SK-N-SH (cell line): ENCODE measurements at regions not wholly inside any gene's neighbourhood (a gene's known extent, or its start where the extent isn't known, plus 50 kb on each side); places are given as distances from the start of the nearest gene placed in this dataset.

ENCODE experiments used
- CTCF ChIA-PET: fragments of 300-600, 350-600 bp; formaldehyde crosslinking; extraction: SDS; loops from one replicate; lab custom pipeline; 2021; lab: Yijun Ruan, JAX
- POLR2A ChIA-PET: fragments of 350-600 bp; sonication (Branson Sonifier 250); formaldehyde crosslinking; extraction: SDS; loops from one replicate; lab custom pipeline; 2020; ENCODE audit warnings: antibody characterized with exemption, inconsistent platforms; lab: Yijun Ruan, JAX
- DNase-seq: peaks from one replicate; pipeline ENCODE4 v3.0.0; 2012
- H2AFZ ChIP-seq: fragments of 200-600 bp; sonication (generic); 2 replicates; pipeline ENCODE4 v1.8.1; 2016; ENCODE audit warnings: antibody characterized with exemption, mild to moderate bottlenecking, low read depth
- H3F3A ChIP-seq: fragments of 200-600 bp; sonication (generic); replicated peaks from 2 replicates; pipeline ENCODE3; 2016; ENCODE audit warnings: antibody characterized with exemption, mild to moderate bottlenecking; ENCODE audit not compliant: insufficient read depth
- H3K27ac ChIP-seq, 2 experiments: fragments of 200-500 bp in 1 of 2; fragments of 200-600 bp in 1 of 2; sonication (Bioruptor generic) in 1 of 2; sonication (generic), shearing (Covaris generic) in 1 of 2; 2 replicates each; pipeline versions ENCODE4 v1.5.1 to v1.6.1; 2014 to 2016; ENCODE audit warnings: low read depth in 2 of 2, inconsistent platforms in 1 of 2, low read length in 1 of 2, mild to moderate bottlenecking in 1 of 2, mixed read lengths in 1 of 2
- H3K27me3 ChIP-seq: fragments of 200-600 bp; sonication (generic), shearing (Covaris generic); 2 replicates; pipeline ENCODE4 v1.6.1; 2016; ENCODE audit warnings: mixed run types; ENCODE audit not compliant: insufficient read depth
- H3K36me3 ChIP-seq, 2 experiments: fragments of 200-500 bp in 1 of 2; fragments of 200-600 bp in 1 of 2; sonication (Bioruptor generic) in 1 of 2; sonication (generic) in 1 of 2; replicated peaks in 1 of 2; 2 replicates each; pipeline versions ENCODE3 to v1.5.1; 2014 to 2016; ENCODE audit warnings: low read length in 1 of 2, mild to moderate bottlenecking in 1 of 2; ENCODE audit not compliant: insufficient read depth in 2 of 2, control insufficient read depth in 1 of 2
- H3K4me1 ChIP-seq, 2 experiments: fragments of 200-500 bp in 1 of 2; fragments of 200-600 bp in 1 of 2; sonication (Bioruptor generic) in 1 of 2; sonication (generic), shearing (Covaris generic) in 1 of 2; 2 replicates each; pipeline versions ENCODE4 v1.5.1 to v1.6.1; 2014 to 2016; ENCODE audit warnings: low read depth in 1 of 2, low read length in 1 of 2, mixed run types in 1 of 2; ENCODE audit not compliant: insufficient read depth in 2 of 2, control insufficient read depth in 1 of 2
- H3K4me2 ChIP-seq: fragments of 200-600 bp; sonication (generic), shearing (Covaris generic); 2 replicates; pipeline ENCODE4 v1.6.1; 2017; ENCODE audit warnings: mixed run types
- H3K4me3 ChIP-seq, 2 experiments: fragments of 200-500 bp in 1 of 2; fragments of 200-600 bp in 1 of 2; sonication (Bioruptor generic) in 1 of 2; sonication (generic), shearing (Covaris generic) in 1 of 2; 2 replicates each; pipeline versions ENCODE4 v1.5.1 to v1.8.1; 2014 to 2016; ENCODE audit warnings: low read depth in 2 of 2, inconsistent platforms in 1 of 2, low read length in 1 of 2, mild to moderate bottlenecking in 1 of 2, mixed read lengths in 1 of 2, moderate library complexity in 1 of 2
- H3K79me2 ChIP-seq: fragments of 200-600 bp; sonication (generic); 2 replicates; pipeline ENCODE4 v1.8.1; 2017; ENCODE audit warnings: mild to moderate bottlenecking; ENCODE audit not compliant: insufficient read depth
- H3K9ac ChIP-seq: fragments of 200-600 bp; sonication (generic); 2 replicates; pipeline ENCODE4 v1.6.1; 2017; ENCODE audit warnings: mixed run types
- H3K9me2 ChIP-seq: fragments of 200-600 bp; sonication (generic); 2 replicates; pipeline ENCODE4 v1.6.1; 2017; ENCODE audit warnings: mixed run types
- H3K9me3 ChIP-seq: fragments of 200-600 bp; sonication (generic); 2 replicates; pipeline ENCODE4 v1.6.1; 2017; ENCODE audit warnings: mixed run types, mild to moderate bottlenecking, moderate library complexity
- H4K20me1 ChIP-seq: fragments of 200-600 bp; sonication (generic); 2 replicates; pipeline ENCODE4 v1.6.1; 2017; ENCODE audit warnings: mild to moderate bottlenecking, mixed run types; ENCODE audit not compliant: insufficient read depth
- CTCF ChIP-seq: fragments of 200-600 bp; sonication (generic); IDR thresholded peaks from 2 replicates; pipeline ENCODE4 v1.6.1; 2017; ENCODE audit warnings: antibody characterized with exemption, mild to moderate bottlenecking, moderate library complexity
- EP300 ChIP-seq, 2 experiments: IDR thresholded peaks; 2 replicates each; pipeline versions ENCODE4 v1.4.0 to v1.6.1; 2012; ENCODE audit warnings: borderline replicate concordance in 1 of 2, low read depth in 1 of 2, low read length in 1 of 2
- EZH2phosphoT487 ChIP-seq: fragments of 200-600 bp; sonication (generic); IDR thresholded peaks from 2 replicates; pipeline ENCODE4 v1.6.1; 2017; ENCODE audit warnings: low read depth, mixed run types, mild to moderate bottlenecking, antibody characterized with exemption, moderate library complexity, borderline replicate concordance
- FOXM1 ChIP-seq: IDR thresholded peaks from 2 replicates; pipeline ENCODE4 v1.4.0; 2012; ENCODE audit warnings: low read depth, mild to moderate bottlenecking
- GABPA ChIP-seq: IDR thresholded peaks from 2 replicates; pipeline ENCODE4 v1.4.0; 2012; ENCODE audit warnings: low read depth, mild to moderate bottlenecking
- GATA2 ChIP-seq: sonication (generic); formaldehyde crosslinking; IDR thresholded peaks from 2 replicates; pipeline ENCODE4 v1.5.0; 2020; ENCODE audit warnings: mild to moderate bottlenecking, missing genetic modification reagents
- MAX ChIP-seq: IDR thresholded peaks from 2 replicates; pipeline ENCODE4 v1.4.0; 2012; ENCODE audit warnings: low read depth
- NRF1 ChIP-seq: IDR thresholded peaks from 2 replicates; pipeline ENCODE4 v1.6.1; 2012; ENCODE audit warnings: low read depth, mild to moderate bottlenecking, low read length
- RAD21 ChIP-seq: IDR thresholded peaks from 2 replicates; pipeline ENCODE4 v1.6.1; 2012; ENCODE audit warnings: mild to moderate bottlenecking, low read length
- RCOR1 ChIP-seq: fragments of 150-350 bp; IDR thresholded peaks from 2 replicates; pipeline ENCODE4 v1.6.1; 2017; ENCODE audit warnings: antibody characterized with exemption, low read length
- REST ChIP-seq: IDR thresholded peaks from 2 replicates; pipeline ENCODE4 v1.6.1; 2012; ENCODE audit warnings: mild to moderate bottlenecking, low read depth, low read length, moderate library complexity
- RFX5 ChIP-seq: IDR thresholded peaks from 2 replicates; pipeline ENCODE4 v1.6.1; 2012; ENCODE audit warnings: mild to moderate bottlenecking, improper control_type of control experiment, low read length
- SMC3 ChIP-seq: IDR thresholded peaks from 2 replicates; pipeline ENCODE4 v1.6.1; 2012; ENCODE audit warnings: low read depth, low read length, improper control_type of control experiment
- TAF1 ChIP-seq: IDR thresholded peaks from 2 replicates; pipeline ENCODE4 v1.6.1; 2012; ENCODE audit warnings: low read depth, mild to moderate bottlenecking, low read length, moderate library complexity, borderline replicate concordance
- TCF12 ChIP-seq: IDR thresholded peaks from 2 replicates; pipeline ENCODE4 v1.4.0; 2012
- TEAD4 ChIP-seq: IDR thresholded peaks from 2 replicates; pipeline ENCODE4 v1.4.0; 2012; ENCODE audit warnings: mild to moderate bottlenecking, borderline replicate concordance; ENCODE audit not compliant: insufficient read depth
- USF2 ChIP-seq: fragments of 150-350 bp; IDR thresholded peaks from 2 replicates; pipeline ENCODE4 v1.6.1; 2017; ENCODE audit warnings: antibody characterized with exemption, low read length, low read depth, borderline replicate concordance
- WGBS: methylation state at CpG from one replicate; pipeline ENCODE4 v1.1.6; 2017; ENCODE audit warnings: low lambda C conversion rate; 5-methylcytosine and 5-hydroxymethylcytosine counted together

GRCh38 chr7:51961804-51962203 is 645.2 kb upstream of the COBL start:
- H3F3A ChIP-seq = no peaks in the 10 kb centered on the region
- H3K4me2 ChIP-seq = no peak overlapping the region
- H3K9me3 ChIP-seq = peaks cover 7% of the 10 kb centered on the region; the same call in 1 of the 2 replicates
- CTCF ChIA-PET = no interaction called here
- no peaks in the 10 kb centered on the region for H3K27me3 ChIP-seq
- H3K4me1 ChIP-seq = peaks cover 0 to 12% of the 10 kb centered on the region in 2 experiments; a peak in 2 of 4 replicates
- H2AFZ ChIP-seq = no peak overlapping the region
- no peaks in the 10 kb centered on the region for H3K36me3 ChIP-seq
- no peak overlapping the region for H3K9ac ChIP-seq
- 23% methylated on average over 2 of the region's 2 CpGs for WGBS
- no peaks in the 10 kb centered on the region for H3K9me2 ChIP-seq
- H4K20me1 ChIP-seq = no peaks in the 10 kb centered on the region
- DNase-seq = no peak
- POLR2A ChIA-PET = no interaction called here
- H3K27ac ChIP-seq = no peak overlapping the region
- H3K79me2 ChIP-seq = no peaks in the 10 kb centered on the region
- TF ChIP-seq CTCF = no peak
- no peak for TF ChIP-seq SMC3
- TF ChIP-seq EZH2phosphoT487 = no peak
- no peak for TF ChIP-seq USF2
- H3K4me3 ChIP-seq = no peak overlapping the region

GRCh38 chr7:51950813-51951212 is 634.2 kb upstream of the COBL start:
- Histone ChIP-seq H4K20me1 (no peaks in the 10 kb centered on the region), H3K36me3 (peaks cover 0 to 3% of the 10 kb centered on the region in 2 experiments), H3K27me3 (no peaks in the 10 kb centered on the region), H3K4me1 (peaks cover 0 to 9% of the 10 kb centered on the region in 2 experiments; a peak in 2 of 4 replicates), H3K9me2 (0 out of 2 replicates have a peak, but pooled peaks cover 7% of the 10 kb centered on the region), H3K9ac (no peak overlapping the region), H3K9me3 (0 out of 2 replicates have a peak, but pooled peaks cover 12% of the 10 kb centered on the region), H3K27ac (peak overlapping the region in 1 of 2 experiments; percentile 23; a peak in 1 of 4 replicates), H3K79me2 (no peaks in the 10 kb centered on the region), H3F3A (no peaks in the 10 kb centered on the region), H3K4me3 (no peak overlapping the region), H3K4me2 (no peak overlapping the region), H2AFZ (no peak overlapping the region)
- peak; percentile 59 for DNase-seq
- ChIA-PET POLR2A (no interaction called here), CTCF (interaction anchor here (0.6 to 1.5 kb wide), 3 partner anchors 18 to 223 kb away, joined by 3 to 4 read pairs (median 3); no protein-coding TSS in a partner anchor)
- WGBS = 4% methylated on average over 3 of the region's 3 CpGs
- TF ChIP-seq TEAD4 (no peak), GATA2 (CRISPR knock-in tag) (peak; percentile 79), GABPA (no peak), MAX (no peak), FOXM1 (no peak), RCOR1 (peak; percentile 89), USF2 (no peak), REST (no peak), TAF1 (no peak), TCF12 (no peak), NRF1 (no peak), RAD21 (no peak), CTCF (no peak), EP300 (IDR thresholded peaks at IDR 0.05; ENCODE audit: borderline replicate concordance in 1 of 2, low read depth in 1 of 2, low read length in 1 of 2) (peak in 1 of 2 experiments; percentile 77; a peak in 1 of 4 replicates), RFX5 (no peak), EZH2phosphoT487 (no peak)
